ENCODE measurements at regions not wholly inside any gene's neighbourhood (a gene's known extent, or its start where the extent isn't known, plus 50 kb on each side); places are given as distances from the start of the nearest gene placed in this dataset.

- no peak for ATAC-seq
- H3K36me3 ChIP-seq (ENCODE audit: insufficient read depth in 1 of 2, low read depth in 1 of 2): no peaks in the 10 kb centered on the region
- no peak for DNase-seq
- H3K27me3 ChIP-seq (ENCODE audit: insufficient read depth in 3 of 3, low read length in 2 of 3): no peaks in the 10 kb centered on the region
- no peak overlapping the region for H3K27ac ChIP-seq
- no peak overlapping the region for H3K4me3 ChIP-seq
- intact Hi-C loops (cut with DNase I): no loop called here
- no peaks in the 10 kb centered on the region for H3K4me1 ChIP-seq
- 41 to 43% (median 42%) methylated on average over 4 of the region's 4 CpGs for WGBS, 3 donors
- no peaks in the 10 kb centered on the region for H3K9me3 ChIP-seq
- no peak for TF ChIP-seq CTCF (IDR thresholded peaks at IDR 0.05)
Measured at GRCh38 chr4:160592258-160592657, 1489.4 kb downstream of the RAPGEF2 start.

GRCh38 chr4:160595646-160596045 lies 1492.8 kb downstream of the RAPGEF2 start:
- Histone ChIP-seq H3K9me3 (no peaks in the 10 kb centered on the region), H3K27ac (no peak overlapping the region), H3K4me3 (no peak overlapping the region), H3K36me3 (ENCODE audit: insufficient read depth in 1 of 2, low read depth in 1 of 2) (no peaks in the 10 kb centered on the region), H3K27me3 (ENCODE audit: insufficient read depth in 3 of 3, low read length in 2 of 3) (no peaks in the 10 kb centered on the region), H3K4me1 (no peaks in the 10 kb centered on the region)
- ATAC-seq: no peak
- DNase-seq: no peak
- 51 to 55% (median 53%) methylated on average over 5 of the region's 5 CpGs for WGBS, 3 donors
- intact Hi-C loops (cut with DNase I): no loop called here
- TF ChIP-seq CTCF (IDR thresholded peaks at IDR 0.05): no peak

- DNase-seq (no peak), ATAC-seq (no peak)
- no peak overlapping the region for H3K27ac ChIP-seq
- H3K4me1 ChIP-seq: no peaks in the 10 kb centered on the region
- intact Hi-C loops (cut with DNase I): no loop called here
- no peaks in the 10 kb centered on the region for H3K36me3 ChIP-seq (ENCODE audit: insufficient read depth in 1 of 2, low read depth in 1 of 2)
- 89 to 92% (median 91%) methylated on average over 4 of the region's 4 CpGs for WGBS, 3 donors
- H3K9me3 ChIP-seq: no peaks in the 10 kb centered on the region
- no peaks in the 10 kb centered on the region for H3K27me3 ChIP-seq (ENCODE audit: insufficient read depth in 3 of 3, low read length in 2 of 3)
- no peak for TF ChIP-seq CTCF (IDR thresholded peaks at IDR 0.05)
- H3K4me3 ChIP-seq: no peak overlapping the region
Measured at GRCh38 chr4:160604541-160604940, 1501.7 kb downstream of the RAPGEF2 start.

- intact Hi-C loops (cut with DNase I): no loop called here
- TF ChIP-seq CTCF (IDR thresholded peaks at IDR 0.05): no peak
- 71 to 74% (median 72%) methylated on average over 3 of the region's 3 CpGs for WGBS, 3 donors
- no peaks in the 10 kb centered on the region for H3K36me3 ChIP-seq (ENCODE audit: insufficient read depth in 1 of 2, low read depth in 1 of 2)
- H3K9me3 ChIP-seq: no peaks in the 10 kb centered on the region
- ATAC-seq (no peak), DNase-seq (no peak)
- no peak overlapping the region for H3K27ac ChIP-seq
- H3K4me3 ChIP-seq: no peak overlapping the region
- H3K4me1 ChIP-seq: no peaks in the 10 kb centered on the region
- no peaks in the 10 kb centered on the region for H3K27me3 ChIP-seq (ENCODE audit: insufficient read depth in 3 of 3, low read length in 2 of 3)
Measured at GRCh38 chr4:160611181-160611580, 1508.3 kb downstream of the RAPGEF2 start.

- Histone ChIP-seq H3K9me3 (peaks cover 6% of the 10 kb centered on the region), H3K27ac (no peak overlapping the region), H3K27me3 (ENCODE audit: insufficient read depth in 3 of 3, low read length in 2 of 3) (no peaks in the 10 kb centered on the region), H3K4me1 (no peaks in the 10 kb centered on the region), H3K36me3 (ENCODE audit: insufficient read depth in 1 of 2, low read depth in 1 of 2) (no peaks in the 10 kb centered on the region), H3K4me3 (no peak overlapping the region)
- intact Hi-C loops (cut with DNase I): no loop called here
- TF ChIP-seq CTCF (IDR thresholded peaks at IDR 0.05): no peak
- no peak for DNase-seq
- no peak for ATAC-seq
- WGBS, 3 donors: 47 to 64% (median 51%) methylated on average over 1 of the region's 1 CpG
Measured at GRCh38 chr4:160631044-160631443, 1528.2 kb downstream of the RAPGEF2 start.
